Suprapubic skin (tissue), 4 donors: ENCODE measurements at regions not wholly inside any gene's neighbourhood (a gene's known extent, or its start where the extent isn't known, plus 50 kb on each side); places are given as distances from the start of the nearest gene placed in this dataset.

Experiments used
- EP300 ChIP-seq: sonication (generic); formaldehyde crosslinking; IDR thresholded peaks from one replicate; pipeline ENCODE4 v1.6.1; 2017; ENCODE audit warnings: antibody characterized with exemption
- POLR2A ChIP-seq, 2 donors: fragments of 450-650 bp; IDR thresholded peaks; one replicate each; pipeline ENCODE4 v1.6.1; 2017; ENCODE audit warnings: antibody characterized with exemption in 2 of 2, mild to moderate bottlenecking in 2 of 2, moderate library complexity in 2 of 2
- POLR2AphosphoS5 ChIP-seq, 3 donors: sonication (generic); formaldehyde crosslinking; IDR thresholded peaks; one replicate each; pipeline ENCODE4 v1.6.1; 2017; ENCODE audit warnings: antibody characterized with exemption in 3 of 3
- TF ChIP-seq, protein P1 (sequence below), 2 donors: fragments of 200-600 bp in 1 of 2; fragments of 450-650 bp in 1 of 2; sonication (generic) in 1 of 2; IDR thresholded peaks; one replicate each; pipeline ENCODE4 v1.5.1; 2016 to 2019; ENCODE audit warnings: antibody characterized with exemption in 2 of 2, mild to moderate bottlenecking in 1 of 2, moderate library complexity in 1 of 2

DNA sequence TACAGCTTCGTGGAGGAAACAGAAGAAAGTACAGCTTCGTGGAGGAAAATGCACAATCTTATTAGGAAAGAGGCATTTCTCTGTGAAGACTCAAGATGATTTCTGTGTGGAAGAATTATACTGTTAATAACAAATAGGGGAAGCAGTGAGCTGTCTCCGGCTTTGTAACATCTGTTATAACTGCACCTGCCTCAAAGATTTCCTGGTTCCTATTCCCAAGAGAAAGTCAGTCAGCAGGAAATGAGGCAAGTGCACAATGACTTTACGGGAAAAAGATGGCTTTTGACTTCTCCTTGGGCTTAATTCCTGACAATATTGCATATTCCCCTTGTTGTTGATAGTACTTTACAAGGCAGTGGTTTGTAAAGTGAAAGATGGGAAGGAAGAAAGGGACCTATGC is 538.5 kb downstream of the BMP2 start:
- TF ChIP-seq, protein P1, sequence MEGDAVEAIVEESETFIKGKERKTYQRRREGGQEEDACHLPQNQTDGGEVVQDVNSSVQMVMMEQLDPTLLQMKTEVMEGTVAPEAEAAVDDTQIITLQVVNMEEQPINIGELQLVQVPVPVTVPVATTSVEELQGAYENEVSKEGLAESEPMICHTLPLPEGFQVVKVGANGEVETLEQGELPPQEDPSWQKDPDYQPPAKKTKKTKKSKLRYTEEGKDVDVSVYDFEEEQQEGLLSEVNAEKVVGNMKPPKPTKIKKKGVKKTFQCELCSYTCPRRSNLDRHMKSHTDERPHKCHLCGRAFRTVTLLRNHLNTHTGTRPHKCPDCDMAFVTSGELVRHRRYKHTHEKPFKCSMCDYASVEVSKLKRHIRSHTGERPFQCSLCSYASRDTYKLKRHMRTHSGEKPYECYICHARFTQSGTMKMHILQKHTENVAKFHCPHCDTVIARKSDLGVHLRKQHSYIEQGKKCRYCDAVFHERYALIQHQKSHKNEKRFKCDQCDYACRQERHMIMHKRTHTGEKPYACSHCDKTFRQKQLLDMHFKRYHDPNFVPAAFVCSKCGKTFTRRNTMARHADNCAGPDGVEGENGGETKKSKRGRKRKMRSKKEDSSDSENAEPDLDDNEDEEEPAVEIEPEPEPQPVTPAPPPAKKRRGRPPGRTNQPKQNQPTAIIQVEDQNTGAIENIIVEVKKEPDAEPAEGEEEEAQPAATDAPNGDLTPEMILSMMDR (IDR thresholded peaks at IDR 0.05) = no peak
- TF ChIP-seq POLR2AphosphoS5 (IDR thresholded peaks at IDR 0.05) (no peak), EP300 (no peak), POLR2A (IDR thresholded peaks at IDR 0.05) (no peak)
